Stomach (tissue), 4 donors: ENCODE measurements at regions not wholly inside any gene's neighbourhood (a gene's known extent, or its start where the extent isn't known, plus 50 kb on each side); places are given as distances from the start of the nearest gene placed in this dataset.

Experiments used
- CTCF ChIP-seq, 7 experiments: fragments of 450-650 bp in 4 of 7; fragments of 200-600 bp in 3 of 7; sonication (generic) in 3 of 7; IDR thresholded peaks; one replicate each; pipeline ENCODE4 v1.5.1; 2016 to 2019; ENCODE audit warnings: antibody characterized with exemption in 7 of 7, control low read depth in 2 of 7, mild to moderate bottlenecking in 1 of 7
- EP300 ChIP-seq: sonication (generic); formaldehyde crosslinking; IDR thresholded peaks from one replicate; pipeline ENCODE4 v1.6.1; 2017; ENCODE audit warnings: antibody characterized with exemption
- POLR2A ChIP-seq, 4 donors: fragments of 450-650 bp; IDR thresholded peaks; one replicate each; pipeline ENCODE4 v1.6.1; 2016; ENCODE audit warnings: antibody characterized with exemption in 4 of 4, control low read depth in 2 of 4, mild to moderate bottlenecking in 1 of 4, moderate library complexity in 1 of 4
- POLR2AphosphoS5 ChIP-seq, 3 donors: sonication (generic); formaldehyde crosslinking; IDR thresholded peaks; one replicate each; pipeline ENCODE4 v1.6.1; 2016; ENCODE audit warnings: antibody characterized with exemption in 3 of 3

- TF ChIP-seq CTCF (IDR thresholded peaks at IDR 0.05): no peak
- no peak for TF ChIP-seq POLR2A (IDR thresholded peaks at IDR 0.05)
- TF ChIP-seq EP300: no peak
- TF ChIP-seq POLR2AphosphoS5 (IDR thresholded peaks at IDR 0.05): no peak
These were observed 405.7 kb upstream of the NPAP1 start for GRCh38 chr15:24269923-24270322.
